Hepatocyte (in vitro differentiated cells): ENCODE measurements at regions not wholly inside any gene's neighbourhood (a gene's known extent, or its start where the extent isn't known, plus 50 kb on each side); places are given as distances from the start of the nearest gene placed in this dataset.

ENCODE experiments used
- DNase-seq: peaks from one replicate; pipeline ENCODE4 v3.0.0-alpha.2; 2016; ENCODE audit warnings: low spot score
- H2AFZ ChIP-seq: fragments of 200-600 bp; sonication (generic); 2 replicates; pipeline ENCODE4 v1.6.0; 2016; ENCODE audit warnings: antibody characterized with exemption, mild to moderate bottlenecking
- H3K27ac ChIP-seq: fragments of 200-600 bp; sonication (generic); 2 replicates; pipeline ENCODE4 v1.5.1; 2016; ENCODE audit warnings: mild to moderate bottlenecking
- H3K27me3 ChIP-seq: fragments of 200-600 bp; sonication (generic); 2 replicates; pipeline ENCODE4 v1.6.1; 2016
- H3K36me3 ChIP-seq: fragments of 200-600 bp; sonication (generic); replicated peaks from 2 replicates; pipeline ENCODE4 v1.5.1; 2016; ENCODE audit warnings: low read depth; ENCODE audit not compliant: insufficient read depth
- H3K4me1 ChIP-seq: fragments of 200-600 bp; sonication (generic); 2 replicates; pipeline ENCODE4 v1.5.1; 2016; ENCODE audit warnings: mild to moderate bottlenecking, moderate library complexity; ENCODE audit not compliant: insufficient read depth
- H3K4me2 ChIP-seq: fragments of 200-600 bp; sonication (generic); 2 replicates; pipeline ENCODE4 v1.6.0; 2016
- H3K4me3 ChIP-seq: fragments of 200-600 bp; sonication (generic); 2 replicates; pipeline ENCODE4 v1.5.1; 2016; ENCODE audit warnings: mild to moderate bottlenecking
- H3K79me2 ChIP-seq: fragments of 200-600 bp; sonication (generic); 2 replicates; pipeline ENCODE4 v1.6.0; 2017; ENCODE audit warnings: mild to moderate bottlenecking
- H3K9me2 ChIP-seq: fragments of 200-600 bp; sonication (generic); replicated peaks from 2 replicates; pipeline ENCODE4 v1.6.0; 2017; ENCODE audit warnings: mild to moderate bottlenecking; ENCODE audit not compliant: insufficient read depth
- H3K9me3 ChIP-seq: fragments of 200-600 bp; sonication (generic); 2 replicates; pipeline ENCODE4 v1.5.1; 2016; ENCODE audit warnings: low read depth, mild to moderate bottlenecking
- H4K20me1 ChIP-seq: fragments of 200-600 bp; sonication (generic); 2 replicates; pipeline ENCODE4 v1.6.0; 2016; ENCODE audit warnings: mild to moderate bottlenecking; ENCODE audit not compliant: insufficient read depth, poor library complexity, severe bottlenecking
- CTCF ChIP-seq: fragments of 200-600 bp; sonication (generic); IDR thresholded peaks from 2 replicates; pipeline ENCODE4 v1.5.1; 2016; ENCODE audit warnings: antibody characterized with exemption, mild to moderate bottlenecking; ENCODE audit not compliant: poor library complexity
- EZH2 ChIP-seq: fragments of 200-600 bp; sonication (generic); IDR thresholded peaks from 2 replicates; pipeline ENCODE4 v1.6.1; 2016; ENCODE audit warnings: antibody characterized with exemption, mild to moderate bottlenecking, borderline replicate concordance
- EZH2phosphoT487 ChIP-seq: fragments of 200-600 bp; sonication (generic); IDR thresholded peaks from one replicate; pipeline ENCODE4 v1.6.1; 2018; ENCODE audit warnings: antibody characterized with exemption, mild to moderate bottlenecking, low read depth, moderate library complexity; ENCODE audit not compliant: unreplicated experiment, severe bottlenecking
- WGBS: methylation state at CpG from one replicate; pipeline ENCODE4 v1.1.6; 2016; ENCODE audit warnings: low lambda C conversion rate; ENCODE audit errors: missing lambda C conversion rate; 5-methylcytosine and 5-hydroxymethylcytosine counted together

- Histone ChIP-seq H4K20me1 (no peaks in the 10 kb centered on the region), H3K4me3 (no peak overlapping the region), H3K9me2 (no peaks in the 10 kb centered on the region), H3K27ac (no peak overlapping the region), H3K4me2 (no peak overlapping the region), H3K36me3 (no peaks in the 10 kb centered on the region), H3K4me1 (no peaks in the 10 kb centered on the region), H2AFZ (no peak overlapping the region), H3K9me3 (no peaks in the 10 kb centered on the region), H3K27me3 (no peaks in the 10 kb centered on the region), H3K79me2 (no peaks in the 10 kb centered on the region)
- no peak for DNase-seq
- TF ChIP-seq EZH2 (no peak), EZH2phosphoT487 (no peak), CTCF (no peak)
- 99% methylated on average over 3 of the region's 3 CpGs for WGBS
These were observed 601.0 kb upstream of the EPHA6 start for GRCh38 chr3:96213393-96213792.

GRCh38 chr3:96214941-96215340 lies 599.5 kb upstream of the EPHA6 start:
- no peak overlapping the region for H3K4me2 ChIP-seq
- no peaks in the 10 kb centered on the region for H3K4me1 ChIP-seq
- H3K79me2 ChIP-seq, result no peaks in the 10 kb centered on the region
- H3K27ac ChIP-seq, result no peak overlapping the region
- no peaks in the 10 kb centered on the region for H3K36me3 ChIP-seq
- H3K9me3 ChIP-seq, result no peaks in the 10 kb centered on the region
- DNase-seq, result no peak
- H3K4me3 ChIP-seq, result no peak overlapping the region
- H3K9me2 ChIP-seq, result no peaks in the 10 kb centered on the region
- H3K27me3 ChIP-seq, result no peaks in the 10 kb centered on the region
- TF ChIP-seq EZH2 (no peak), EZH2phosphoT487 (no peak), CTCF (no peak)
- H2AFZ ChIP-seq, result no peak overlapping the region
- no peaks in the 10 kb centered on the region for H4K20me1 ChIP-seq

- no peak overlapping the region for H2AFZ ChIP-seq
- DNase-seq, result no peak
- whole genome bisulfite sequencing, result 88% methylated on average over 5 of the region's 5 CpGs
- no peak overlapping the region for H3K4me2 ChIP-seq
- H3K79me2 ChIP-seq, result no peaks in the 10 kb centered on the region
- no peak overlapping the region for H3K4me3 ChIP-seq
- H3K4me1 ChIP-seq, result no peaks in the 10 kb centered on the region
- no peaks in the 10 kb centered on the region for H3K9me3 ChIP-seq
- no peaks in the 10 kb centered on the region for H4K20me1 ChIP-seq
- no peak for TF ChIP-seq EZH2phosphoT487
- TF ChIP-seq CTCF, result no peak
- no peak for TF ChIP-seq EZH2
- H3K27ac ChIP-seq, result no peak overlapping the region
- H3K27me3 ChIP-seq, result no peaks in the 10 kb centered on the region
- H3K9me2 ChIP-seq, result no peaks in the 10 kb centered on the region
- H3K36me3 ChIP-seq, result no peaks in the 10 kb centered on the region
These were observed 588.9 kb upstream of the EPHA6 start for GRCh38 chr3:96225494-96225893.

GRCh38 chr3:96233679-96234078 lies 580.7 kb upstream of the EPHA6 start:
- Histone ChIP-seq H3K79me2 (no peaks in the 10 kb centered on the region), H3K36me3 (no peaks in the 10 kb centered on the region), H3K27me3 (no peaks in the 10 kb centered on the region), H3K9me3 (no peaks in the 10 kb centered on the region), H3K9me2 (no peaks in the 10 kb centered on the region), H4K20me1 (no peaks in the 10 kb centered on the region), H3K4me3 (no peak overlapping the region), H3K4me1 (no peaks in the 10 kb centered on the region), H3K27ac (no peak overlapping the region), H2AFZ (no peak overlapping the region), H3K4me2 (no peak overlapping the region)
- no peak for DNase-seq
- TF ChIP-seq EZH2, result no peak
- TF ChIP-seq CTCF, result no peak
- TF ChIP-seq EZH2phosphoT487, result no peak
- 72% methylated on average over 1 of the region's 1 CpG for WGBS
